LNCAP (cell line): ENCODE measurements at regions not wholly inside any gene's neighbourhood (a gene's known extent, or its start where the extent isn't known, plus 50 kb on each side); places are given as distances from the start of the nearest gene placed in this dataset.

Experiments
- CTCF ChIP-seq: fragments of 450-650 bp; IDR thresholded peaks from 2 replicates; pipeline ENCODE4 v1.5.1; 2017; ENCODE audit warnings: mild to moderate bottlenecking

- TF ChIP-seq CTCF, result no peak
These were observed 155.1 kb upstream of the CCL2 start for GRCh38 chr17:34099859-34100515.

- no peak for TF ChIP-seq CTCF
These were observed 148.1 kb upstream of the CCL2 start for GRCh38 chr17:34107019-34107418.

- TF ChIP-seq CTCF, result no peak
These were observed 144.8 kb upstream of the CCL2 start for GRCh38 chr17:34110315-34110714.

- TF ChIP-seq CTCF, result no peak
These were observed 142.0 kb upstream of the CCL2 start for GRCh38 chr17:34113089-34113488.

- TF ChIP-seq CTCF, result no peak
These were observed 140.9 kb upstream of the CCL2 start for GRCh38 chr17:34114174-34114573.

- TF ChIP-seq CTCF, result no peak
These were observed 138.8 kb upstream of the CCL2 start for GRCh38 chr17:34116306-34116705.

GRCh38 chr17:34117332-34117731, 137.8 kb upstream of the CCL2 start:
- no peak for TF ChIP-seq CTCF

GRCh38 chr17:34117811-34118210, 137.3 kb upstream of the CCL2 start:
- no peak for TF ChIP-seq CTCF
